ENCODE measurements at regions not wholly inside any gene's neighbourhood (a gene's known extent, or its start where the extent isn't known, plus 50 kb on each side); places are given as distances from the start of the nearest gene placed in this dataset.

DNA sequence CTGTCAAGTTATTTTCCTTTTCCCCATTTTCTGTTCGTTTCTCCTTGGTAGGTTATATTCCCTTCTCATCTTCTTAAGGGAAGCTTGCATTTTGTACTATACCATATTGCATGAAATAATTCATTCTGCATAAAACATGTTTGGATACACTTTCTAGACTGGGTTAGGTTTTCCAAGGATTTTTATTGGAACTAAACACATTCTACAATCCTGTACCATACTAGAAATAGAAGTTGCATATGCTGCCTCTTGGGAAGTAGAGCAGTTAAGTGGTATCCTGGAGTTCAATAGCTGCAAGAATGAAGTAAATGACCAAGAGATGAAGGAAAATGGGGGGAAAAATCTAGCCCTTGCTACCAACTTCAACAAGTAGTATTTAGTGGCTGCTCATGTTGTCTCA, 393.7 kb upstream of the SLIT2 start:
- no peak for TF ChIP-seq CTCF (IDR thresholded peaks at IDR 0.05; ENCODE audit: extremely low read depth, missing control alignments)
- no peak for DNase-seq (ENCODE audit: low spot score)

- no peak for DNase-seq (ENCODE audit: low spot score)
- no peak for TF ChIP-seq CTCF (IDR thresholded peaks at IDR 0.05; ENCODE audit: extremely low read depth, missing control alignments)
Measured at GRCh38 chr4:19857380-19857779, 394.3 kb upstream of the SLIT2 start.

GRCh38 chr4:19850909-19851308, 400.8 kb upstream of the SLIT2 start:
- no peak for DNase-seq (ENCODE audit: low spot score)
- no peak for TF ChIP-seq CTCF (IDR thresholded peaks at IDR 0.05; ENCODE audit: extremely low read depth, missing control alignments)

GRCh38 chr4:19844446-19844845, 407.3 kb upstream of the SLIT2 start:
- DNase-seq (ENCODE audit: low spot score): no peak
- no peak for TF ChIP-seq CTCF (IDR thresholded peaks at IDR 0.05; ENCODE audit: extremely low read depth, missing control alignments)

- DNase-seq (ENCODE audit: low spot score): no peak
- no peak for TF ChIP-seq CTCF (IDR thresholded peaks at IDR 0.05; ENCODE audit: extremely low read depth, missing control alignments)
Measured at GRCh38 chr4:19842471-19842870, 409.2 kb upstream of the SLIT2 start.

- DNase-seq (ENCODE audit: low spot score): no peak
- TF ChIP-seq CTCF (IDR thresholded peaks at IDR 0.05; ENCODE audit: extremely low read depth, missing control alignments): no peak
Measured at GRCh38 chr4:19838858-19839257, 412.8 kb upstream of the SLIT2 start.

DNA sequence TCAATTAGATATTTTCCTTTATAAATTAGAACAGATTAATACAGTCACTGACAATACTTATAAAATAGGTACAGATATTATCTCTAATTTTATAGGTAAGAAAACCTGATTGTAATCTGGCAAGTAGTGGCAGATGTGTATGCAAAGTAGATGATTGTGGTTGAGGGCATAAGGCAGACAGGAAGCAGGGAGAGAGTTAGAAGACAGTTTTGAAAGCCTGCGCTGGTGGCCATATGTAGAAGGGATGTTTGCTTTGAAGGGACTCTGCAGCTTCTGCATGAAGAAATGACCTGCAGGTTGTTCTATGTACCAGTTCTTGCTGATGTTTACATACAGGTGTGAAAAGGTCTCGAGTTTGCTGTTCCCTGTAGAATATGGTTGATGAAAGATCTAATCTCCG, 416.3 kb upstream of the SLIT2 start:
- no peak for TF ChIP-seq CTCF (IDR thresholded peaks at IDR 0.05; ENCODE audit: extremely low read depth, missing control alignments)
- no peak for DNase-seq (ENCODE audit: low spot score)
